Vagina (tissue), 2 donors: ENCODE measurements at regions not wholly inside any gene's neighbourhood (a gene's known extent, or its start where the extent isn't known, plus 50 kb on each side); places are given as distances from the start of the nearest gene placed in this dataset.
A peak's percentile ranks its signal among the peaks of the same experiment; 100 is the strongest.

Experiments used
- DNase-seq, 2 donors: peaks; one replicate each; pipeline ENCODE4 v3.0.0-alpha.2; 2017; ENCODE audit errors: extremely low spot score in 2 of 2
- H3K27ac ChIP-seq: fragments of 200-600 bp; sonication (generic); one replicate; pipeline ENCODE4 v1.5.1; 2019
- H3K27me3 ChIP-seq: fragments of 200-600 bp; sonication (generic); one replicate; pipeline ENCODE4 v1.5.1; 2019
- H3K36me3 ChIP-seq, 2 donors: fragments of 200-600 bp; sonication (generic); one replicate each; pipeline ENCODE4 v1.5.1; 2017 to 2019
- H3K4me1 ChIP-seq: fragments of 200-600 bp; sonication (generic); one replicate; pipeline ENCODE4 v1.5.1; 2019
- H3K4me3 ChIP-seq, 2 donors: fragments of 200-600 bp; sonication (generic); 1 replicate in 1 of 2; 2 replicates in 1 of 2; pipeline ENCODE4 v1.5.1; 2016 to 2019
- H3K9me3 ChIP-seq: fragments of 200-600 bp; sonication (generic); one replicate; pipeline ENCODE4 v1.5.1; 2019
- POLR2A ChIP-seq, 2 donors: fragments of 450-650 bp; IDR thresholded peaks; one replicate each; pipeline ENCODE4 v1.6.1; 2017; ENCODE audit warnings: antibody characterized with exemption in 2 of 2, mild to moderate bottlenecking in 2 of 2, moderate library complexity in 2 of 2
- POLR2AphosphoS5 ChIP-seq, 2 donors: sonication (generic); formaldehyde crosslinking; IDR thresholded peaks; one replicate each; pipeline ENCODE4 v1.9.0; 2017; ENCODE audit warnings: antibody characterized with exemption in 2 of 2, mild to moderate bottlenecking in 2 of 2, low read depth in 1 of 2; ENCODE audit not compliant: insufficient read depth in 1 of 2
- intact Hi-C: fragments of 100-400 bp; cut with DNase I; formaldehyde crosslinking; loops from one replicate; pipeline ENCODE4 v1.15.1; 2023
- TF ChIP-seq, protein P1 (sequence below), 3 experiments: fragments of 450-650 bp in 2 of 3; fragments of 200-600 bp in 1 of 3; sonication (generic) in 1 of 3; IDR thresholded peaks; one replicate each; pipeline ENCODE4 v1.5.1; 2017 to 2019; ENCODE audit warnings: antibody characterized with exemption in 3 of 3, mild to moderate bottlenecking in 2 of 3, moderate library complexity in 2 of 3

DNA sequence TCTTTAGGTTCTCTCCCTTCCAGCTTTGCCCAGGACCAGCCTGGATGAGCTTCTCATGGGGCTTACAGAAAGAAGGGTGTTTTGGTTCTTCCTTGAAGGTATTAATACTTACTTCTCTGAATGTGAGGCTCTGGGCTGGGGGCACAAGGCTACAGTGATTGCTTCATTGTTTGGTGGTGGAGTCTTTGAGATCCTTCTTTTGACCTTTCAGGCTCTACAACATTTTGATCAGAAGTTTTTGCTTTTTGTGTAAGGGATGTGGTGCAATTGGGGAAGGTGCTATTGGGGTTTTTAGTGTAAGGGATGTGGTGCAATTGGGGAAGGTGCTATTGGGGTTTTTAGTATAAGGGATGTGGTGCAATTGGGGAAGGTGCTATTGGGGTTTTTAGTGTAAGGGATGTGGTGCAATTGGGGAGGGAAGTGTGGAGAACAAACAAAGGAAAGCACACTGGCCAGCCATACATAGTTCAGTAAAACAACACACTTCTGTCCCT is 103.6 kb upstream of the IVNS1ABP start:
- H3K4me3 ChIP-seq: no peak overlapping the region
- H3K27me3 ChIP-seq: no peaks in the 10 kb centered on the region
- no peaks in the 10 kb centered on the region for H3K9me3 ChIP-seq
- H3K36me3 ChIP-seq: no peaks in the 10 kb centered on the region
- no peaks in the 10 kb centered on the region for H3K4me1 ChIP-seq
- no peak for DNase-seq
- no peak for TF ChIP-seq POLR2AphosphoS5 (IDR thresholded peaks at IDR 0.05; ENCODE audit: insufficient read depth in 1 of 2, low read depth in 1 of 2)
- TF ChIP-seq POLR2A (IDR thresholded peaks at IDR 0.05): no peak
- TF ChIP-seq, protein P1, sequence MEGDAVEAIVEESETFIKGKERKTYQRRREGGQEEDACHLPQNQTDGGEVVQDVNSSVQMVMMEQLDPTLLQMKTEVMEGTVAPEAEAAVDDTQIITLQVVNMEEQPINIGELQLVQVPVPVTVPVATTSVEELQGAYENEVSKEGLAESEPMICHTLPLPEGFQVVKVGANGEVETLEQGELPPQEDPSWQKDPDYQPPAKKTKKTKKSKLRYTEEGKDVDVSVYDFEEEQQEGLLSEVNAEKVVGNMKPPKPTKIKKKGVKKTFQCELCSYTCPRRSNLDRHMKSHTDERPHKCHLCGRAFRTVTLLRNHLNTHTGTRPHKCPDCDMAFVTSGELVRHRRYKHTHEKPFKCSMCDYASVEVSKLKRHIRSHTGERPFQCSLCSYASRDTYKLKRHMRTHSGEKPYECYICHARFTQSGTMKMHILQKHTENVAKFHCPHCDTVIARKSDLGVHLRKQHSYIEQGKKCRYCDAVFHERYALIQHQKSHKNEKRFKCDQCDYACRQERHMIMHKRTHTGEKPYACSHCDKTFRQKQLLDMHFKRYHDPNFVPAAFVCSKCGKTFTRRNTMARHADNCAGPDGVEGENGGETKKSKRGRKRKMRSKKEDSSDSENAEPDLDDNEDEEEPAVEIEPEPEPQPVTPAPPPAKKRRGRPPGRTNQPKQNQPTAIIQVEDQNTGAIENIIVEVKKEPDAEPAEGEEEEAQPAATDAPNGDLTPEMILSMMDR (IDR thresholded peaks at IDR 0.05): no peak
- intact Hi-C loops: no loop called here
- no peak overlapping the region for H3K27ac ChIP-seq

DNA sequence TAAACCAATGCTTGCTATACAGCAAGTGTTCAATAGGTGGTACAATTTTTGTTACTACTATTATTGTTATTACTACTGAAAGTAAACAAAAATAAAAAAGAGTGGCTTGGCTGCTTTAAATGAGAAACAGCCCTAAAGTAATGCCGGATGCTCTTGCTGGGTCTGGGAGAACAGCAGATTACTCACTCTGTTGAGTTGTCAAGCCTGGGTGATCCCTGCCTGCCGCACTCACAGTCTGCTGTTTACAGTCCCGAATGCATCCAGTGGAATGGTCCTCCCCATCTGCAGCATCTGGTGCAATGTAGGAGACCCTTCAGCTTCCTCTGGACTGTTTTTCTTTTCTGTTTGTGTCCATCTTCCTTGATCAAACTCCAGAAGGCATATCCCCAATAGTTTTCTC is 102.7 kb upstream of the IVNS1ABP start:
- intact Hi-C loops: no loop called here
- H3K27me3 ChIP-seq: no peaks in the 10 kb centered on the region
- no peaks in the 10 kb centered on the region for H3K9me3 ChIP-seq
- H3K27ac ChIP-seq: no peak overlapping the region
- DNase-seq: no peak
- no peaks in the 10 kb centered on the region for H3K4me1 ChIP-seq
- no peak overlapping the region for H3K4me3 ChIP-seq
- H3K36me3 ChIP-seq: no peaks in the 10 kb centered on the region
- no peak for TF ChIP-seq POLR2A (IDR thresholded peaks at IDR 0.05)
- no peak for TF ChIP-seq POLR2AphosphoS5 (IDR thresholded peaks at IDR 0.05; ENCODE audit: insufficient read depth in 1 of 2, low read depth in 1 of 2)
- TF ChIP-seq, protein P1 (IDR thresholded peaks at IDR 0.05): no peak

DNA sequence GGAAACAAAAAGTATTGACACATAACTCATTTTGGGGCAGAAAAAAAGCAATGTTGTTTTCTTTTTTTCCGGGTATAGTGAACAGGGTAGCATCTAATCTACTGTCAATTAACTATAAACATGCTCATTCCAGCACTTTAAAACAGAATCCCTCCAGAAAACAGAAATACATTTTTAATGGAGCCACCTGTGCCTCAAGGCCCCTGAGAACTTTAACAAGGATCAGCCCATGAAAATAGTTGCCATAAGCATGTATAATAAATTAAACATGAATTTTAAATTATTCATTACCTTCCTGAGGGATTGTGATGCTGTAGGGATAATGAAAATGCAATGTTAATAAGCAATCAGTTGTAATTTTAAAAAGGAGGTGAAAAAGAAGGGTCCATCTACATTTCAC is 101.4 kb upstream of the IVNS1ABP start:
- H3K4me3 ChIP-seq: no peak overlapping the region
- no peaks in the 10 kb centered on the region for H3K4me1 ChIP-seq
- no peak overlapping the region for H3K27ac ChIP-seq
- intact Hi-C loops: no loop called here
- no peak for TF ChIP-seq POLR2AphosphoS5 (IDR thresholded peaks at IDR 0.05; ENCODE audit: insufficient read depth in 1 of 2, low read depth in 1 of 2)
- no peak for TF ChIP-seq POLR2A (IDR thresholded peaks at IDR 0.05)
- TF ChIP-seq, protein P1 (IDR thresholded peaks at IDR 0.05): no peak
- no peaks in the 10 kb centered on the region for H3K9me3 ChIP-seq
- H3K27me3 ChIP-seq: no peaks in the 10 kb centered on the region
- no peak for DNase-seq
- H3K36me3 ChIP-seq: no peaks in the 10 kb centered on the region

DNA sequence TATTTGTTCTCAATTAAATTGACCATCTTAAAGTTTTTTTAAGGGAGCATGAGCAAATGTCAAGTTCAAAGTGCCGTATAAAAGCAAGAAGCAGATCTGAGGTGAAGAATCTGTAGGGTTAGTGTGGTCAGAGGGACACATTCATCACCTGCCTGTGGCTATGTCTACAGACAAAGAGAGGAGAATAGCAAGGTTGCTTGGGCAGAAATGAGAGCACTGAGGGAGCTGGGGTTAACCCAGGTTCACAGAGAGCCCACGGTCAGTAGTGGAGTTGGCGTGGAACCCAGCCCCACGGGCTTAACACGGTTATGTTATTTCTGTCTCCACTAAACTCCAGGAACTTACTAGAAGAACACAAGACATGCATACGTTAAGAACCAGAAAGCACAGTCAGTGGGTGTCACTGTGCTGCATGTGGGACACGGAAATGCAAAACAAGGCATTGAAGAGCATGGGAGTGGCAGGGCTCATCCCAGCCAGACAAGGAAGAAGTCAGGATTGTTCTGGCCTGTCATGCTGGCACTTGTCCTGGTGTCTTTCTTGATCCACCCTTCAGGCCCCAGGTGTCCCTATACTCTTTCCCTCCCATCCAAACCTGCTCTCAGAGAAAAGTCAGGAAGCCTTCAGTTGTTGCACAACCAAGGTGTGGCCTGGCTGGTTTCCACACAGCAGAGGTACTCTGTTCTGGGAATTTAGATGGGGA is 95.5 kb upstream of the IVNS1ABP start:
- Histone ChIP-seq H3K27me3 (no peaks in the 10 kb centered on the region), H3K9me3 (no peaks in the 10 kb centered on the region), H3K4me1 (peaks cover 21% of the 10 kb centered on the region), H3K4me3 (no peak overlapping the region), H3K36me3 (no peaks in the 10 kb centered on the region), H3K27ac (peak overlapping the region; percentile 59)
- intact Hi-C loops: no loop called here
- TF ChIP-seq POLR2A (IDR thresholded peaks at IDR 0.05): no peak
- peak in 1 of 2 donors; percentile 85 for TF ChIP-seq POLR2AphosphoS5 (IDR thresholded peaks at IDR 0.05; ENCODE audit: insufficient read depth in 1 of 2, low read depth in 1 of 2)
- DNase-seq: no peak

DNA sequence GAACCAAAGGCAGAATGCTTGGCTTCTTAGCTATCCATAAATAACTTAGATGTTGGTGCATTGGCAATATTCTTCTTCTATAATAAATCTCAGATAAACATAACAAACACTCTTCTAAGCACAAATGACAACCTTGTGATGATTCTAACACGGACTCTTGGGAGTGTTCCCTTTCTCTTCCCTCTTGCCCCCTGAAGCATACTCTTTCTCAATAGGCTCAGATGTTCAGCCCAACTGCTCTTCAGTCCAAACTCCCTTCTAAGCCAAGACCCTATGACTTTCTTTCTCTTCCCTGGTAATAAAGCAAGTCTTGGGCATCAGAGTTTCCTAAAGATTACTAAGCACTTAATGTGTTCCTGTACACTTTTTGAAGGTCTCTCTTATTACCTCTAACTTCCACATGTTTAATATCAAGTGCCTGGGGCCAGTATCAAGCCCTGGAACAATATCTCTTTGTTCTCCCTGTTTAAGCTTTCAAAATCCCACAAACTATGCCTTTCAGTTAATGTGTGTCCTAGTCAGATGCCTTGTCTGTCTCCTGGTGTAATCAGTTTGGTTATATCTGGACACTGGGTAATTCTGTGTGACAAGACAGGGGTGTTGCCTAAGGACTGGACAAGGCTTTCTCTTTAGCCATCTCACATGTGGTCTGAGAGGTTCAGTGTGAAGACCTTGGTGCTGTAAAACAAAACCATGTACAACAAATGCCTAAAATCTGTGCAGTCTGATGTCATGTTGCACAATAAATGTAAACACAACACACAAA is 92.9 kb upstream of the IVNS1ABP start:
- H3K4me3 ChIP-seq: no peak overlapping the region
- no peak for DNase-seq
- H3K36me3 ChIP-seq: no peaks in the 10 kb centered on the region
- peak overlapping the region; percentile 50 for H3K27ac ChIP-seq
- TF ChIP-seq POLR2A (IDR thresholded peaks at IDR 0.05) (no peak), POLR2AphosphoS5 (IDR thresholded peaks at IDR 0.05; ENCODE audit: insufficient read depth in 1 of 2, low read depth in 1 of 2) (no peak)
- TF ChIP-seq, protein P1 (IDR thresholded peaks at IDR 0.05): no peak
- intact Hi-C loops: no loop called here
- no peaks in the 10 kb centered on the region for H3K27me3 ChIP-seq
- peaks cover 27% of the 10 kb centered on the region for H3K4me1 ChIP-seq
- H3K9me3 ChIP-seq: no peaks in the 10 kb centered on the region
